RWPE2 (cell line): ENCODE measurements at regions not wholly inside any gene's neighbourhood (a gene's known extent, or its start where the extent isn't known, plus 50 kb on each side); places are given as distances from the start of the nearest gene placed in this dataset.

Experiments
- ATAC-seq: fragments of 200-7000 bp; cut with Tn5 transposase; 3 replicates; pipeline ENCODE4 v1.9.1; 2021; ENCODE audit warnings: low read depth
- DNase-seq: peaks from one replicate; pipeline ENCODE4 v3.0.0-alpha.2; 2020; ENCODE audit warnings: low spot score
- H3K27ac ChIP-seq: fragments of 450-650 bp; 2 replicates; pipeline ENCODE4 v1.5.1; 2017; ENCODE audit warnings: mild to moderate bottlenecking; ENCODE audit not compliant: poor library complexity, severe bottlenecking
- H3K27me3 ChIP-seq: fragments of 250-450 bp; sonication (Bioruptor Pico); 2 replicates; pipeline ENCODE4 v1.5.1; 2021; ENCODE audit warnings: mild to moderate bottlenecking, moderate library complexity; ENCODE audit not compliant: insufficient read depth, poor library complexity, severe bottlenecking
- H3K36me3 ChIP-seq: fragments of 250-450 bp; sonication (Bioruptor Pico); 2 replicates; pipeline ENCODE4 v1.5.1; 2020; ENCODE audit warnings: low read depth, mild to moderate bottlenecking, moderate library complexity
- H3K4me1 ChIP-seq: fragments of 250-450 bp; sonication (Bioruptor Pico); 2 replicates; pipeline ENCODE4 v1.5.1; 2021; ENCODE audit warnings: mild to moderate bottlenecking, moderate library complexity; ENCODE audit not compliant: insufficient read depth, poor library complexity, severe bottlenecking
- H3K4me3 ChIP-seq: fragments of 250-450 bp; sonication (Bioruptor Pico); 2 replicates; pipeline ENCODE4 v1.5.1; 2021; ENCODE audit warnings: mild to moderate bottlenecking, moderate library complexity; ENCODE audit not compliant: severe bottlenecking
- H3K9me3 ChIP-seq: fragments of 250-450 bp; sonication (Bioruptor Pico); 2 replicates; pipeline ENCODE4 v1.5.1; 2021; ENCODE audit warnings: mild to moderate bottlenecking, moderate library complexity; ENCODE audit not compliant: severe bottlenecking
- CTCF ChIP-seq: fragments of 450-650 bp; IDR thresholded peaks from one replicate; pipeline ENCODE4 v1.5.1; 2017; ENCODE audit warnings: mild to moderate bottlenecking, moderate library complexity; ENCODE audit not compliant: poor library complexity, severe bottlenecking

- Histone ChIP-seq H3K36me3 (no peaks in the 10 kb centered on the region), H3K27me3 (no peaks in the 10 kb centered on the region), H3K9me3 (no peaks in the 10 kb centered on the region), H3K4me3 (no peak overlapping the region), H3K27ac (no peak overlapping the region), H3K4me1 (peaks cover 4% of the 10 kb centered on the region)
- no peak for ATAC-seq
- DNase-seq = no peak
- no peak for TF ChIP-seq CTCF
Measured at GRCh38 chrX:39859991-39860861, 237.5 kb downstream of the BCOR start.

GRCh38 chrX:39862963-39863362, 234.8 kb downstream of the BCOR start:
- TF ChIP-seq CTCF = no peak
- Histone ChIP-seq H3K4me1 (peaks cover 4% of the 10 kb centered on the region), H3K9me3 (no peaks in the 10 kb centered on the region), H3K4me3 (no peak overlapping the region), H3K27ac (no peak overlapping the region), H3K36me3 (no peaks in the 10 kb centered on the region), H3K27me3 (no peaks in the 10 kb centered on the region)
- DNase-seq (no peak), ATAC-seq (no peak)

- Histone ChIP-seq H3K4me1 (peaks cover 7% of the 10 kb centered on the region), H3K4me3 (no peak overlapping the region), H3K27me3 (no peaks in the 10 kb centered on the region), H3K27ac (no peak overlapping the region), H3K36me3 (no peaks in the 10 kb centered on the region), H3K9me3 (no peaks in the 10 kb centered on the region)
- ATAC-seq (no peak), DNase-seq (no peak)
- no peak for TF ChIP-seq CTCF
Measured at GRCh38 chrX:39866229-39866628, 231.5 kb downstream of the BCOR start.

- DNase-seq (no peak), ATAC-seq (peak; percentile 71)
- no peaks in the 10 kb centered on the region for H3K36me3 ChIP-seq
- no peaks in the 10 kb centered on the region for H3K27me3 ChIP-seq
- H3K9me3 ChIP-seq = no peaks in the 10 kb centered on the region
- H3K4me1 ChIP-seq = peaks cover 7% of the 10 kb centered on the region
- no peak for TF ChIP-seq CTCF
- no peak overlapping the region for H3K4me3 ChIP-seq
- peak overlapping the region; percentile 7 for H3K27ac ChIP-seq
Measured at GRCh38 chrX:39869846-39870601, 227.7 kb downstream of the BCOR start.
